ENCODE measurements at regions not wholly inside any gene's neighbourhood (a gene's known extent, or its start where the extent isn't known, plus 50 kb on each side); places are given as distances from the start of the nearest gene placed in this dataset.

DNA sequence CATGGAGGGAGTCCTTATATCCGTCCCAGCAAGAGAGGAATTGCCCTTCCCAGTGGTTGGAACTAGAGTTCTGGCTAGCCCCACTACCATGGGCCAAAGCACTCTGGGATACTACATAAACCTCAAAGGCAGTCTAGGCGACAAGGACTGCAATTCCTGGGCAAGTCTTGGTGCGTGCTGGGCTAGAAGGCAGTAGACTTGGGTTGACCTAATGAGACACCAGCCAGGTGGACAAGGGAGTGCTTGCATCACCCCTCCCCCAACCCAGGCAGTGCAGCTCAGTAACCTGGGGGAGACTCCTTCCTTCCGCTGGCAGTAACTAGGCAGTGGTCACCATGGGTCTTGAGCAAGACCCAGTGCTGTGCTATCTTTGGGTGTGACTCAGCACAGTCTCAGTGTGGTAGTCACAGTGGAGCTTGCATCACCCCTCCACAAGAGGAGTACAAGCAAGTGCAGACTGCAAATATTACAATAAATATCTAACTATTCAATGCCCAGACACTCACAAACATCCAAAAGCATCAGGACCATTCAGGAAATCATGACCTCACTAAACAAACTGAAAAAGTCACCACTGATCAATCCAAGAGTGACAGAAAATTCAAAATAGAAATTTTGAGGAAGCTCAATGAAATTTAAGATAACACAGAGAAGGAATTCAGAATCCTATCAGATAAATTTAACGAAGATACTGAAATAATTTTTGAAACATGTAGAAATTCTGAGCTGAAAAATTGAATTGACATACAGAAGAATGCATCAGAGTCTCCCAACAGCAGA is 84.7 kb upstream of the LYPLAL1 start:
- ChIA-PET SMC1A (ENCODE audit: uncharacterized antibody, unreplicated experiment) (interaction anchor here (1.2 to 2.6 kb wide), 5 partner anchors 11 to 99 kb away, joined by 3 to 13 read pairs (median 9); partner anchors contain the start of gene LYPLAL1), CTCF (interaction anchor here (0.9 kb wide), 1 partner anchor 9 kb away, joined by 3 read pairs; no protein-coding TSS in a partner anchor), RAD21 (ENCODE audit: unreplicated experiment) (interaction anchor here (0.8 to 5.1 kb wide), 4 partner anchors 84 to 99 kb away, joined by 3 to 34 read pairs (median 4); partner anchors contain the start of gene LYPLAL1), POLR2A (no interaction called here)
- no peaks in the 10 kb centered on the region for H3K36me3 ChIP-seq (ENCODE audit: control insufficient read depth in 2 of 2, insufficient read depth in 2 of 2, low read length in 1 of 2)
- no TSS peak for BruUV-seq (replicated peaks)
- H3K27me3 ChIP-seq (replicated peaks in 1 of 2; ENCODE audit: control insufficient read depth in 2 of 2, insufficient read depth in 2 of 2, low read length in 1 of 2), result no peaks in the 10 kb centered on the region
- no peaks in the 10 kb centered on the region; the same call in 2 of the 3 replicates for H3K9me3 ChIP-seq (replicated peaks; ENCODE audit: control insufficient read depth, insufficient read depth, low read length)
- DNase-seq (ENCODE audit: low read depth, low spot score) (peak; percentile 61), FAIRE-seq (peak; percentile 66), ATAC-seq (peak; percentile 93)
- intact Hi-C loops (cut with micrococcal nuclease; ENCODE audit: unreplicated experiment) (loop anchor here (2.0 kb wide), 1 partner anchor 86 kb away; no protein-coding TSS in a partner anchor), in situ Hi-C loops (cut with MboI) (no loop called here)
- no peak overlapping the region for H2AFZ ChIP-seq (ENCODE audit: control insufficient read depth, low read depth, low read length)
- H3K27ac ChIP-seq (ENCODE audit: control insufficient read depth, insufficient read depth), result no peak overlapping the region
- 56% methylated on average over 5 of the region's 5 CpGs for WGBS (ENCODE audit: insufficient coverage, insufficient replicate concordance, low lambda C conversion rate, missing lambda C conversion rate)
- H3K4me3 ChIP-seq, result no peak overlapping the region
- H3K9ac ChIP-seq (ENCODE audit: control insufficient read depth, insufficient read depth, low read length), result no peak overlapping the region
- no peaks in the 10 kb centered on the region for H3K79me2 ChIP-seq (ENCODE audit: control insufficient read depth, insufficient read depth, low read length)
- H4K20me1 ChIP-seq (ENCODE audit: control insufficient read depth, insufficient read depth), result no peaks in the 10 kb centered on the region
- peaks cover 21% of the 10 kb centered on the region for H3K4me1 ChIP-seq (ENCODE audit: control insufficient read depth, insufficient read depth, low read length)
- H3K4me2 ChIP-seq (ENCODE audit: control insufficient read depth, insufficient read depth), result peak overlapping the region; percentile 19; the same call in 1 of the 2 replicates
- TF ChIP-seq SREBF2 (IDR thresholded peaks at IDR 0.05; ENCODE audit: low read length) (no peak), STAT1 (conservative IDR thresholded peaks at IDR 0.05) (no peak), RELA (IDR thresholded peaks at IDR 0.05; ENCODE audit: borderline replicate concordance, partially characterized antibody) (no peak), IKZF2 (IDR thresholded peaks at IDR 0.05) (no peak), DPF2 (IDR thresholded peaks at IDR 0.05) (peak; percentile 19; the same call in 1 of the 2 replicates), RFX5 (IDR thresholded peaks at IDR 0.05; ENCODE audit: low read depth, low read length) (no peak), IRF4 (IDR thresholded peaks at IDR 0.05; ENCODE audit: low read depth, low read length) (no peak), ZBED1 (IDR thresholded peaks at IDR 0.05; ENCODE audit: borderline replicate concordance) (no peak), IKZF1 (conservative IDR thresholded peaks at IDR 0.05) (no peak), TBL1XR1 (IDR thresholded peaks at IDR 0.05; ENCODE audit: low read depth, low read length) (no peak)
- TF ChIP-seq, protein P1, sequence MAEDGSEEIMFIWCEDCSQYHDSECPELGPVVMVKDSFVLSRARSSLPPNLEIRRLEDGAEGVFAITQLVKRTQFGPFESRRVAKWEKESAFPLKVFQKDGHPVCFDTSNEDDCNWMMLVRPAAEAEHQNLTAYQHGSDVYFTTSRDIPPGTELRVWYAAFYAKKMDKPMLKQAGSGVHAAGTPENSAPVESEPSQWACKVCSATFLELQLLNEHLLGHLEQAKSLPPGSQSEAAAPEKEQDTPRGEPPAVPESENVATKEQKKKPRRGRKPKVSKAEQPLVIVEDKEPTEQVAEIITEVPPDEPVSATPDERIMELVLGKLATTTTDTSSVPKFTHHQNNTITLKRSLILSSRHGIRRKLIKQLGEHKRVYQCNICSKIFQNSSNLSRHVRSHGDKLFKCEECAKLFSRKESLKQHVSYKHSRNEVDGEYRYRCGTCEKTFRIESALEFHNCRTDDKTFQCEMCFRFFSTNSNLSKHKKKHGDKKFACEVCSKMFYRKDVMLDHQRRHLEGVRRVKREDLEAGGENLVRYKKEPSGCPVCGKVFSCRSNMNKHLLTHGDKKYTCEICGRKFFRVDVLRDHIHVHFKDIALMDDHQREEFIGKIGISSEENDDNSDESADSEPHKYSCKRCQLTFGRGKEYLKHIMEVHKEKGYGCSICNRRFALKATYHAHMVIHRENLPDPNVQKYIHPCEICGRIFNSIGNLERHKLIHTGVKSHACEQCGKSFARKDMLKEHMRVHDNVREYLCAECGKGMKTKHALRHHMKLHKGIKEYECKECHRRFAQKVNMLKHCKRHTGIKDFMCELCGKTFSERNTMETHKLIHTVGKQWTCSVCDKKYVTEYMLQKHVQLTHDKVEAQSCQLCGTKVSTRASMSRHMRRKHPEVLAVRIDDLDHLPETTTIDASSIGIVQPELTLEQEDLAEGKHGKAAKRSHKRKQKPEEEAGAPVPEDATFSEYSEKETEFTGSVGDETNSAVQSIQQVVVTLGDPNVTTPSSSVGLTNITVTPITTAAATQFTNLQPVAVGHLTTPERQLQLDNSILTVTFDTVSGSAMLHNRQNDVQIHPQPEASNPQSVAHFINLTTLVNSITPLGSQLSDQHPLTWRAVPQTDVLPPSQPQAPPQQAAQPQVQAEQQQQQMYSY (CRISPR knock-in tag; IDR thresholded peaks at IDR 0.05), result no peak
- TF ChIP-seq, protein P2, sequence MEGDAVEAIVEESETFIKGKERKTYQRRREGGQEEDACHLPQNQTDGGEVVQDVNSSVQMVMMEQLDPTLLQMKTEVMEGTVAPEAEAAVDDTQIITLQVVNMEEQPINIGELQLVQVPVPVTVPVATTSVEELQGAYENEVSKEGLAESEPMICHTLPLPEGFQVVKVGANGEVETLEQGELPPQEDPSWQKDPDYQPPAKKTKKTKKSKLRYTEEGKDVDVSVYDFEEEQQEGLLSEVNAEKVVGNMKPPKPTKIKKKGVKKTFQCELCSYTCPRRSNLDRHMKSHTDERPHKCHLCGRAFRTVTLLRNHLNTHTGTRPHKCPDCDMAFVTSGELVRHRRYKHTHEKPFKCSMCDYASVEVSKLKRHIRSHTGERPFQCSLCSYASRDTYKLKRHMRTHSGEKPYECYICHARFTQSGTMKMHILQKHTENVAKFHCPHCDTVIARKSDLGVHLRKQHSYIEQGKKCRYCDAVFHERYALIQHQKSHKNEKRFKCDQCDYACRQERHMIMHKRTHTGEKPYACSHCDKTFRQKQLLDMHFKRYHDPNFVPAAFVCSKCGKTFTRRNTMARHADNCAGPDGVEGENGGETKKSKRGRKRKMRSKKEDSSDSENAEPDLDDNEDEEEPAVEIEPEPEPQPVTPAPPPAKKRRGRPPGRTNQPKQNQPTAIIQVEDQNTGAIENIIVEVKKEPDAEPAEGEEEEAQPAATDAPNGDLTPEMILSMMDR (IDR thresholded peaks at IDR 0.05 in 2 of 3, conservative IDR thresholded peaks at IDR 0.05 in 1 of 3; ENCODE audit: control insufficient read depth in 2 of 3, extremely low read depth in 1 of 3, insufficient read depth in 1 of 3, low read depth in 3 of 3, low read length in 3 of 3), result no peak
- TF ChIP-seq, protein P3, sequence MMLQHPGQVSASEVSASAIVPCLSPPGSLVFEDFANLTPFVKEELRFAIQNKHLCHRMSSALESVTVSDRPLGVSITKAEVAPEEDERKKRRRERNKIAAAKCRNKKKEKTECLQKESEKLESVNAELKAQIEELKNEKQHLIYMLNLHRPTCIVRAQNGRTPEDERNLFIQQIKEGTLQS (IDR thresholded peaks at IDR 0.05; ENCODE audit: borderline replicate concordance, extremely low read depth, low read depth, low read length), result no peak
- TF ChIP-seq, protein P4, sequence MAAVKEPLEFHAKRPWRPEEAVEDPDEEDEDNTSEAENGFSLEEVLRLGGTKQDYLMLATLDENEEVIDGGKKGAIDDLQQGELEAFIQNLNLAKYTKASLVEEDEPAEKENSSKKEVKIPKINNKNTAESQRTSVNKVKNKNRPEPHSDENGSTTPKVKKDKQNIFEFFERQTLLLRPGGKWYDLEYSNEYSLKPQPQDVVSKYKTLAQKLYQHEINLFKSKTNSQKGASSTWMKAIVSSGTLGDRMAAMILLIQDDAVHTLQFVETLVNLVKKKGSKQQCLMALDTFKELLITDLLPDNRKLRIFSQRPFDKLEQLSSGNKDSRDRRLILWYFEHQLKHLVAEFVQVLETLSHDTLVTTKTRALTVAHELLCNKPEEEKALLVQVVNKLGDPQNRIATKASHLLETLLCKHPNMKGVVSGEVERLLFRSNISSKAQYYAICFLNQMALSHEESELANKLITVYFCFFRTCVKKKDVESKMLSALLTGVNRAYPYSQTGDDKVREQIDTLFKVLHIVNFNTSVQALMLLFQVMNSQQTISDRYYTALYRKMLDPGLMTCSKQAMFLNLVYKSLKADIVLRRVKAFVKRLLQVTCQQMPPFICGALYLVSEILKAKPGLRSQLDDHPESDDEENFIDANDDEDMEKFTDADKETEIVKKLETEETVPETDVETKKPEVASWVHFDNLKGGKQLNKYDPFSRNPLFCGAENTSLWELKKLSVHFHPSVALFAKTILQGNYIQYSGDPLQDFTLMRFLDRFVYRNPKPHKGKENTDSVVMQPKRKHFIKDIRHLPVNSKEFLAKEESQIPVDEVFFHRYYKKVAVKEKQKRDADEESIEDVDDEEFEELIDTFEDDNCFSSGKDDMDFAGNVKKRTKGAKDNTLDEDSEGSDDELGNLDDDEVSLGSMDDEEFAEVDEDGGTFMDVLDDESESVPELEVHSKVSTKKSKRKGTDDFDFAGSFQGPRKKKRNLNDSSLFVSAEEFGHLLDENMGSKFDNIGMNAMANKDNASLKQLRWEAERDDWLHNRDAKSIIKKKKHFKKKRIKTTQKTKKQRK (IDR thresholded peaks at IDR 0.05; ENCODE audit: low read depth, low read length), result no peak

Measured in GM12878 (cell line).